ENCODE measurements at regions not wholly inside any gene's neighbourhood (a gene's known extent, or its start where the extent isn't known, plus 50 kb on each side); places are given as distances from the start of the nearest gene placed in this dataset.
A peak's percentile ranks its signal among the peaks of the same experiment; 100 is the strongest.

GRCh38 chr7:109611656-109612055 lies 1042.0 kb downstream of the DNAJB9 start:
- no peak for TF ChIP-seq GATA3 (IDR thresholded peaks at IDR 0.05; ENCODE audit: low read depth, low read length)
- no peak for TF ChIP-seq GATA2 (IDR thresholded peaks at IDR 0.05; ENCODE audit: low read depth, low read length)

GRCh38 chr7:109616551-109617069 lies 1046.9 kb downstream of the DNAJB9 start:
- TF ChIP-seq GATA3 (IDR thresholded peaks at IDR 0.05; ENCODE audit: low read depth, low read length) = no peak
- TF ChIP-seq GATA2 (IDR thresholded peaks at IDR 0.05; ENCODE audit: low read depth, low read length) = no peak

- TF ChIP-seq GATA3 (IDR thresholded peaks at IDR 0.05; ENCODE audit: low read depth, low read length) (no peak), GATA2 (IDR thresholded peaks at IDR 0.05; ENCODE audit: low read depth, low read length) (no peak)
Measured at GRCh38 chr7:109622320-109622719, 1052.6 kb downstream of the DNAJB9 start.

- TF ChIP-seq GATA3 (IDR thresholded peaks at IDR 0.05; ENCODE audit: low read depth, low read length) = no peak
- no peak for TF ChIP-seq GATA2 (IDR thresholded peaks at IDR 0.05; ENCODE audit: low read depth, low read length)
Measured at GRCh38 chr7:109635374-109635773, 1065.7 kb downstream of the DNAJB9 start.

GRCh38 chr7:109637428-109637990 lies 1067.8 kb downstream of the DNAJB9 start:
- TF ChIP-seq GATA3 (IDR thresholded peaks at IDR 0.05; ENCODE audit: low read depth, low read length) = no peak
- TF ChIP-seq GATA2 (IDR thresholded peaks at IDR 0.05; ENCODE audit: low read depth, low read length) = no peak

- TF ChIP-seq GATA2 (IDR thresholded peaks at IDR 0.05; ENCODE audit: low read depth, low read length) (no peak), GATA3 (IDR thresholded peaks at IDR 0.05; ENCODE audit: low read depth, low read length) (no peak)
Measured at GRCh38 chr7:109638321-109638720, 1068.6 kb downstream of the DNAJB9 start.

- TF ChIP-seq GATA3 (IDR thresholded peaks at IDR 0.05; ENCODE audit: low read depth, low read length) (no peak), GATA2 (IDR thresholded peaks at IDR 0.05; ENCODE audit: low read depth, low read length) (no peak)
Measured at GRCh38 chr7:109639561-109639960, 1069.9 kb downstream of the DNAJB9 start.

- TF ChIP-seq GATA3 (IDR thresholded peaks at IDR 0.05; ENCODE audit: low read depth, low read length) = no peak
- TF ChIP-seq GATA2 (IDR thresholded peaks at IDR 0.05; ENCODE audit: low read depth, low read length) = no peak
Measured at GRCh38 chr7:109641445-109641844, 1071.8 kb downstream of the DNAJB9 start.

GRCh38 chr7:109646124-109646523 lies 1076.5 kb downstream of the DNAJB9 start:
- no peak for TF ChIP-seq GATA2 (IDR thresholded peaks at IDR 0.05; ENCODE audit: low read depth, low read length)
- TF ChIP-seq GATA3 (IDR thresholded peaks at IDR 0.05; ENCODE audit: low read depth, low read length) = no peak

GRCh38 chr7:109659261-109659660 lies 1089.6 kb downstream of the DNAJB9 start:
- no peak for TF ChIP-seq GATA3 (IDR thresholded peaks at IDR 0.05; ENCODE audit: low read depth, low read length)
- no peak for TF ChIP-seq GATA2 (IDR thresholded peaks at IDR 0.05; ENCODE audit: low read depth, low read length)

- TF ChIP-seq GATA2 (IDR thresholded peaks at IDR 0.05; ENCODE audit: low read depth, low read length) (no peak), GATA3 (IDR thresholded peaks at IDR 0.05; ENCODE audit: low read depth, low read length) (no peak)
Measured at GRCh38 chr7:109660401-109660800, 1090.7 kb downstream of the DNAJB9 start.

GRCh38 chr7:109663806-109664205 lies 1094.1 kb downstream of the DNAJB9 start:
- no peak for TF ChIP-seq GATA2 (IDR thresholded peaks at IDR 0.05; ENCODE audit: low read depth, low read length)
- TF ChIP-seq GATA3 (IDR thresholded peaks at IDR 0.05; ENCODE audit: low read depth, low read length) = no peak

- TF ChIP-seq GATA3 (IDR thresholded peaks at IDR 0.05; ENCODE audit: low read depth, low read length) = peak; percentile 97
- peak; percentile 77 for TF ChIP-seq GATA2 (IDR thresholded peaks at IDR 0.05; ENCODE audit: low read depth, low read length)
Measured at GRCh38 chr7:109694149-109695071, 1124.7 kb downstream of the DNAJB9 start.

- no peak for TF ChIP-seq GATA3 (IDR thresholded peaks at IDR 0.05; ENCODE audit: low read depth, low read length)
- no peak for TF ChIP-seq GATA2 (IDR thresholded peaks at IDR 0.05; ENCODE audit: low read depth, low read length)
Measured at GRCh38 chr7:109695419-109695818, 1125.7 kb downstream of the DNAJB9 start.

- TF ChIP-seq GATA2 (IDR thresholded peaks at IDR 0.05; ENCODE audit: low read depth, low read length) (no peak), GATA3 (IDR thresholded peaks at IDR 0.05; ENCODE audit: low read depth, low read length) (peak; percentile 61; the same call in 1 of the 2 replicates)
Measured at GRCh38 chr7:109696723-109697122, 1127.0 kb downstream of the DNAJB9 start.

All from SH-SY5Y (cell line).